NCI-H446 (cell line): ENCODE measurements at regions not wholly inside any gene's neighbourhood (a gene's known extent, or its start where the extent isn't known, plus 50 kb on each side); places are given as distances from the start of the nearest gene placed in this dataset.
A peak's percentile ranks its signal among the peaks of the same experiment; 100 is the strongest.

Source experiments
- DNase-seq, 2 experiments: peaks; one replicate each; lab custom pipeline; 2025; lab: John Stamatoyannopoulos, UW

DNA sequence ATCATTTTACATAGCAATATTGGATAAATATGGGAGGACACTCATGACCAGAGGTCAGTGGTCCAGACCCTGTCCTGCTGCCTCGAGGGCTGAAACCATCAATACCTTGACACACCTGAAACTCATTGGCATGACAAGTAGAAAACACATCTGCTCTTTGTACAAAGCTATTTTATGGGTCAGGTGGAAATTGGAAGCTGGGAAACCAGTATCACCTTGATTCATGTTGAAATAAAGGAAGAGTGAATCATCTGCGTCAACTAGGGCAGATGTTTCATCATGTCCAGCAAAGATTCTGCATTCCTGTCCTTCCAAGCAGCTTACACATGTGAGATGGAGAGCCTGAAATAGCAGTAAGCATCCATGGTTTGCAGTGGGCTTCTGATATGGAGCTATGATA is 80.0 kb upstream of the ERBB4 start:
- no peak for DNase-seq

DNA sequence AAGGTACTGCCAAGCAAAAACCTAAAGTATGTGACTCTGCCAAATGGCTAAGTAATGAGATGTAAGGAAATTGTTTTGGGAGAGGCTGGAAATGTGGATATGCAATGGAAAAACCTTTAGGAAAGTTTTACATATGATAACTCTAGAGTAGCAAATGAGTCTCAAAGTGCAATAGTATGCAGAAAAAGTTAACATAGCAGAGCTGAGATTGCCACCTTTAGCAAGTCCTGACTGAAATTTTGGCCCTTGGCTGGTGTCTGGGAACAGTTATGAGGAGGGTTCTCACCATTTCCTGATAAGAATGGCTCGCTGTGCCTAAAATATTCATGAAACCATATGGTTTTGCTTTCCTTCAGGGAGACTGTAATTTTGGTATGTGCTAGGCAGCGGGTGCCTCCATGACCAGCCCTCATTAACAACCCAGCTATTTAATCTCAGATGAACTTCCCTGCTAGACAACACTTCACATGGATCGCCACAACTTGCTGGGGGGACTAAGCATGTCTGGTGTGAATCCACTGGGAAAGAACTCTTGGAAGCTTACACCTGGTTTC is 72.3 kb upstream of the ERBB4 start:
- DNase-seq: no peak

DNA sequence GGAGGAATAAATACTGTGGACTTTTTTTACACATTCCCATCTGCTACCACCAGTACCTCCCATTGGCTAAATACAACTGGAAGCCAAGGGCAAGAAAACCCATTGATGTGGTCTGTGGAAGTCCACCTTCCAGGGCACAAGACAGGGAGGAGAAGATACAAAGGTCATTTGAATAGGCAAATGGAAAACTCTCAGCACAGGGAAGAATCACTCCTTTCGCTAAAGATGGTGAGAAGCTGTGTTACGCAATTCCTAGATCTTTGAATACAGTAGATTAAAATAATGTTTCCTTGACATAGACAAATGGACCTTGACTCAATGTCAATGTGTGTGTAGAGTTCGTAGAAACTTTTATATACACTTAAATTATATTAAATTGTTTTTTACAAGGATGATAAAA is 70.9 kb upstream of the ERBB4 start:
- peak; percentile 47 to 80 for DNase-seq

DNA sequence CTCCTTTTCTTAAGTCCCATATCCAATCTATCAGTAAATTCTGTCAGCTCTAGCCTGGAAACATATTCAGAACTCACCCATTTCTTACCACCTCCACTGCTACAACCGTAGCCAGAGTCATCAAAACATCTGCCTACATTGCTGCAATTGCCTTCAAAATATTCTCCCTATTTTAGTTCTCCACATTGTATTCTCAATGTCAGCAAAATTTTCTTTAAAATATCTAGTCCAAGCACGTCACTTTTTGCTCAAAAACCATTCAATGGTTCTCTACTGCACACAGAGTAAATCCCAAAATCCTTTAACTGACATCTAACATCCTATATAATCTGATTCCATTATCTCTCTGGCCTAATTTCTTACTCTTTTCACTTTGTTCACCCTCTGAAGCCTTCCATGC is 68.5 kb upstream of the ERBB4 start:
- DNase-seq: no peak

DNA sequence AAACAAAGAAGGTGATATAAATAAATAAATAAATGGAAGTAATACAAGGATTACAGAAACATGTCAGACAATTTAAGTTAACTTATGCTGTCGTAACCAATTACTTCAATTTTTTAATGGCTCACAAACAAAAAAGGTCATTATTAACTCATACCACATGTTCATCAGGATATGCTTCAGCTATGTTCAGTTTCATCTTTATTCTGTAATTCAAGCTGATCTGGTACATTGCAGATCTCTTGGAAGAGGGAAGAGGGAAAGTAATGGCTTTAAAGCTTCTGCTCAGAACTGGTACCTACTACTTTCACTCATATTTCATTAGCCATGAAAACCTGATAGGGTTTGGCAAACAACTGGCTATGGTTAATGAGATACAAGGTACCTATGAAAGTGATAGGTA is 67.6 kb upstream of the ERBB4 start:
- no peak for DNase-seq

DNA sequence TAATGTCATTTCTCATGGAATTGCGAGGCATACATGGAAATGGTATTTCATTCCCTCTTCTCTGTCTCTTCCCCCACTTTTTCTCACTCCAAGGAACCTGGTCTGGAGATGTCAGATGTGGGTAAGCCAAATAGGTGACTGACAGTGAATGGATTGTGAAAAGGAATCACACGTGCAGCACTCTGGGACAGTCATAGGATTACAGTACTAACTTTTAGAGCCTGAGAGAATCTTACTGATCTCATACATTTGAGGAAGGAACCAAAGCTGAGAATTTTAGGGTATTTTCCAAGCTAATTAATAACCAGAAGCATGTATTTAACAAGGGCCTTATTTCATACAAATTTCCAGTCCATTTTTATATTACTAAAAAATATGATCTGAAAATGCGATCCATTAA is 58.1 kb upstream of the ERBB4 start:
- no peak for DNase-seq

DNA sequence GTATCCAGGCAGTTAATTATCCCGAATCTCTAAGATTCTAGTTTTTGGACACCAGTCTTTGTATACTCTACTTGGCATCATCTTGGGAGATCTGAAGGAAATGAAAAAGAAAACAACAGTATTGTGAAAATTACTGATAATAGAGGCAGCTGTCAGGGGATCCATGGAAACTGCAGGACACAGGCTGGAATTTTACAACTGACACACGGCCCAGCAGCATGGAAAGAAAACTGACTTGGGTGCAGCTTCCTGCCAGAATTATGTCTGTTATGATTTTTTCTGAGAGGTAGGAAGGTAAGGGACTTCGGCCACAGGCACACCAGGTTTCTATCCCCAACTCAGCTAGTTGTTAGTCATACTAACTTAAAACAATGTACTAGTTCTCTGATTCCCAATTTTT is 57.7 kb upstream of the ERBB4 start:
- DNase-seq: no peak

DNA sequence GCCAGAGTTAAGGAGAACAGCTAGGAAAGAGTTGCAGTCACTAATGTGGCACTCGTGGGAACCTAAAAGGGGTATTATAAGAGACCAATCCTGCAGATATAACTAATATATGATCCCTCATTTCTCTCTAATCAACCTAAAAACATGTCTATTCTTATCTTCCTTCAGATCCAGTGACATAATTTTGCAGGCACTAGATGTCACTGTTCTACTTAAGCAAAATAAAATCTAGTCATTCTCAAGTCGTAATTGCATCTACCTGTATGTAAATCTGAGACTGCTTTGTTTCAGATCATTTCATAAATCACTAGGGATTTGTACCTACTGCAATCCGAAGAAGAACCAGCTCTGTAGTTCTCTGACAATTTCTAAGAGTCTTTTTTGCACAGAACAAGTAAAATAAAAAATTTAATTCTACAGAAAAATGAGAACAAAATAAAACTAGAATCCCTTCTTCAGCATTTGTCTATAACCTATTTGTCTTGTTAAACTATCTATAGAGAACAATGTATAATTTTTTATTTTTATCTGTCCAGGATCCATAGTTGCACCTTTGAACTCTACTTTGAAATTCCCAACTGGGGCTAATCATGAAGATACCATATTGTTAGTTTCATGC is 56.5 kb upstream of the ERBB4 start:
- peak in 1 of 2 experiments; percentile 39 for DNase-seq

DNA sequence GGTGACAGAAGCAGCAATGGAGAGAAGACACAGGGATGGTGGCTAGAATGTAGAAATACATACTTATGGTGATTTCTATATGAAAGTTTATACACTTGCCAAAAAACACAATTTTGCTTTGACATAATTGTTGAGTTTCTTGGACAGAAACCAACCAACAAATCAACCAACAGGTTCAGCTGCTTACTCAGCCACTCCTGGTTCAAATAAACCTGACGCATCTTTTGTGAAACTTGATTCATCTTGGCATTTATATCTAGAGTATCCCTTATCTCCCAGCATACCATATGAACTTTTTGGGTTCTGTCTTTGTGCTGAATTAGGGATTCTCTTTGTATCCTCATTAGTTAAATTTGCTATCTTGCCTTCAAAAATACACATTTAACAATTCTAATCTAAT is 54.1 kb upstream of the ERBB4 start:
- DNase-seq: peak in 1 of 2 experiments; percentile 47
